NB4 (cell line): ENCODE measurements at regions not wholly inside any gene's neighbourhood (a gene's known extent, or its start where the extent isn't known, plus 50 kb on each side); places are given as distances from the start of the nearest gene placed in this dataset.
A peak's percentile ranks its signal among the peaks of the same experiment; 100 is the strongest.

Source experiments
- DNase-seq: peaks from one replicate; pipeline ENCODE4 v3.0.0; 2010; ENCODE audit warnings: low read depth
- H3K4me3 ChIP-seq: one replicate; pipeline ENCODE4 v1.5.1; 2011; ENCODE audit warnings: mild to moderate bottlenecking, low read depth, low read length, moderate library complexity
- CTCF ChIP-seq: IDR thresholded peaks from one replicate; pipeline ENCODE4 v1.5.1; 2012; ENCODE audit warnings: low read depth, low read length
- MYC ChIP-seq: IDR thresholded peaks from 2 replicates; pipeline ENCODE4 v1.6.1; 2011; ENCODE audit warnings: low read depth, low read length
- POLR2A ChIP-seq: IDR thresholded peaks from 2 replicates; pipeline ENCODE4 v1.6.1; 2011; ENCODE audit warnings: mild to moderate bottlenecking; ENCODE audit not compliant: insufficient read length; ENCODE audit errors: extremely low read depth
- TF ChIP-seq, protein P1 (sequence below): IDR thresholded peaks from 2 replicates; pipeline ENCODE4 v1.6.1; 2011; ENCODE audit warnings: low read depth, low read length

GRCh38 chr2:226050822-226051221, 651.3 kb downstream of the NYAP2 start:
- no peak for DNase-seq
- no peak for TF ChIP-seq CTCF
- TF ChIP-seq MYC: no peak
- TF ChIP-seq, protein P1, sequence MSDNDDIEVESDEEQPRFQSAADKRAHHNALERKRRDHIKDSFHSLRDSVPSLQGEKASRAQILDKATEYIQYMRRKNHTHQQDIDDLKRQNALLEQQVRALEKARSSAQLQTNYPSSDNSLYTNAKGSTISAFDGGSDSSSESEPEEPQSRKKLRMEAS: no peak
- no peak for TF ChIP-seq POLR2A
- no peak overlapping the region for H3K4me3 ChIP-seq

GRCh38 chr2:226048611-226049010, 649.1 kb downstream of the NYAP2 start:
- no peak overlapping the region for H3K4me3 ChIP-seq
- TF ChIP-seq POLR2A (no peak), MYC (no peak)
- DNase-seq: no peak

DNA sequence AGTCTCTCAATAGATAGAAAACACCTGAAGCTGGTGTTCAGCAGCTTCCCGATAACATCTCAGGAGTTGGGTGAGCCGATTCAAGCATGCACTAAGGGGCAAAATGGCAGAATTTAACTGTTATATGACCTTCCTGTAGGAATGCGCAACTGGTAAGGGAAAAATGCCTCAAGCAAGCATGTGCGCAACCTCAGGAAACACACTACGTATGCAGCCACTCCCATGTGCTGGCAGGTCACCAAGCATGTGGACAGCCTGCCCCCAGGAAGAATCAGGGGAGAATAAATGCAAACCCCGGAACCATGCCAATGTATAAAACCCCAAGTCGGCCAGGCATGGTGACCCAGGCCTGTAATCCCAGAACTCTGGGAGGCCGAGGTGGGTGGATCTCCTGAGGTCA, 645.6 kb downstream of the NYAP2 start:
- no peak for TF ChIP-seq CTCF
- TF ChIP-seq POLR2A: no peak
- TF ChIP-seq, protein P1: no peak
- no peak for TF ChIP-seq MYC
- no peak overlapping the region for H3K4me3 ChIP-seq
- DNase-seq: no peak

- TF ChIP-seq CTCF (no peak), MYC (no peak), POLR2A (no peak)
- TF ChIP-seq, protein P1: no peak
- no peak for DNase-seq
Observed at GRCh38 chr2:226040344-226040900, 640.9 kb downstream of the NYAP2 start.

GRCh38 chr2:226037526-226037925, 638.0 kb downstream of the NYAP2 start:
- no peak overlapping the region for H3K4me3 ChIP-seq
- no peak for DNase-seq
- TF ChIP-seq POLR2A: no peak
- TF ChIP-seq CTCF: no peak
- TF ChIP-seq, protein P1: no peak
- no peak for TF ChIP-seq MYC

More at GRCh38 chr2:226040344-226040900, 640.9 kb downstream of the NYAP2 start:
- H3K4me3 ChIP-seq: no peak overlapping the region

DNA sequence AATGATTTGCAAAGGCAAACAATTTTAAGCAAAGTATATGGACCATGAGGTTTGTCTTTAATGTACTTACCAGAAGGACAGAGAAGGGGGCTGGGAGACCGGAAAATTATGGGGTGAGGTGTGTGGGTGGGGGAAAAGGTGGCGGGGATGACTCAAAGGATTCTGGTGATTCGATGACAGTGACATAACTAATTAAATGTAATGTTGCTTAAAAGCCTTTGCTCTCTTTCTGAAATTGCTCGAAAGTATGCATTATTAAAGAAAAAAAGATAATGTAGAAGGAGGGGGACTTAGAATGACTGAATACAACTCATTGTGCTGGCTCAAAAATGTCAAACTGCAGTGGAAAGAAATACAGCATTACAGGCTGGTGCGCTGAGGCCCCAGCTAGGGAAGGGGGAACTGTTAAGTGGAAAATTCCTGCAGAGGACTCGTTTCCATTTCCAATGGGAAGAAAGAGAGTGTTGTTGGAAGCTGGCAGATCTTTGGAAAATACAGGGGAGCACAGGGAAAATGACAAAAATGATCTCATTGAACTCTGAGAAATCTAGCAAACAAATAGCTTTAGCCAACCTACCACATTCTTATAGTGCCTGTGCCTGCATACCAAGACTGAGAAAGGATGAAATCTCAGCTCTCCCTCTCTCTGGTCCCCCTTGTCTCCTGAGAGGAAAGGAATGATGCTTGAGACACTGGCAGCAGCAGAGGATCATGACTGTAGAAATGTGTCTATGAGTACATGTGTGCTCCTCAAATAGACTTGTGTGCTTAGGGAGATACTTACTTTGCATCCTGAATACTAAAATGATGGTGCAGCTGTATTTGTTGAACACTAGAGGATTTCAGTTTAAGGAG, 632.4 kb downstream of the NYAP2 start:
- H3K4me3 ChIP-seq: peak overlapping the region; percentile 81
- TF ChIP-seq POLR2A (peak; percentile 24), CTCF (no peak)
- DNase-seq: peak; percentile 76
